CMK (cell line): ENCODE measurements at regions not wholly inside any gene's neighbourhood (a gene's known extent, or its start where the extent isn't known, plus 50 kb on each side); places are given as distances from the start of the nearest gene placed in this dataset.
"Not testable (repeated sequence)": the region's sequence is repeated elsewhere in the genome, so short reads cannot be mapped to it uniquely, and the experiment has no call there.

Experiments used
- DNase-seq: peaks from one replicate; pipeline ENCODE4 v3.0.0-alpha.2; 2010; ENCODE audit warnings: low read depth

DNA sequence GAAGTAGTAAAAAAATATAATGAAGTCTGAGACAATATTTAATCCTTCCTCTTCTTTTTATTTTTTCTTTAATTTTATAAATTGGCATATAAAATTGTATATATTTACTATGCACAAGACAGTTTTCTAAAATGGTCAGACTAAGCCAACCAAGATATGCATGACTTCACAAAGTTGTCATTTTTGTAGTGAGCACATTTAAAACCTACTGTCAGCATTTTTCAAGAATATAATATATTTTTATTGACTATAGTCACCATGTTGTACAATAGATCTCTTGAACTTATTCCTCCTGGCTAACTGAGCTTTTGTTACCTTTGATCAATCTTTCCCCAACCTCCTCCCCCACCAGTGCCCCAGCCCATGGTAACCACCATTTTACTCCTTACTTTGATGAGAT, 129.2 kb downstream of the ATP6V1G3 start:
- no peak for DNase-seq

DNA sequence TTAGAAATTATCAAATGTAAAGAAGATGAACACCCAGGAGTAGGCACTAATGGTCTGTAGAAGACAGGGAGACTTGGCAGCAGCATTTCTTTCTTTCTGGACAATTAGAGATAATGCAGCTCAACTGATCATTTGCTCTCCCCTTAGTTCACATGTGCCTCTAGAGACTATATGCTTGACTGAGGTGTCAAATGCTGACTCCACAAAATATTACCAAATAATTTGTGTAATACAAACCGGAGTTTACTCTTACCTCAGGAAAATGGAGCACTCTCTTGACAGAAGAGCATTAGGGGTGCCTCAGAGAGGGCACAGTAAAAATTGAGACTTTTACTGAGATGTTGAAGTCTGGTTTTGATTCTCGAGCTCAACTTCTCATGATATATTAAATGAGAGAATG, 131.8 kb downstream of the ATP6V1G3 start:
- DNase-seq, result no peak

DNA sequence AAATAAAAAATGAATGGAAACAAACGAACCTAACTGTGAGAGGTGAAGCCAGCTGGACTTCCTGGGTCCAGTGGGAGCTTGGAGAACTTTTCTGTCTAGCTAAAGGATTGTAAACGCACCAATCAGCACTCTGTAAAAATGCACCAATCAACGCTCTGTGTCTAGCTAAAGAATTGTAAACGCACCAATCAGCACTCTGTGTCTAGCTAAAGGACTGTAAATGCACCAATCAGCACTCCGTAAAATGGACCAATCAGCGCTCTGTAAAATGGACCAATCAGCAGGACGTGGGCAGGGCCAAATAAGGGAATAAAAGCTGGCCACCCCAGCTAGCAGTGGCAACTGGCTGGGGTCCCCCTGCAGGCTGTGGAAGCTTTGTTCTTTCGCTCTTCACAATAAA, 135.8 kb downstream of the ATP6V1G3 start:
- DNase-seq, result not testable (repeated sequence)

DNA sequence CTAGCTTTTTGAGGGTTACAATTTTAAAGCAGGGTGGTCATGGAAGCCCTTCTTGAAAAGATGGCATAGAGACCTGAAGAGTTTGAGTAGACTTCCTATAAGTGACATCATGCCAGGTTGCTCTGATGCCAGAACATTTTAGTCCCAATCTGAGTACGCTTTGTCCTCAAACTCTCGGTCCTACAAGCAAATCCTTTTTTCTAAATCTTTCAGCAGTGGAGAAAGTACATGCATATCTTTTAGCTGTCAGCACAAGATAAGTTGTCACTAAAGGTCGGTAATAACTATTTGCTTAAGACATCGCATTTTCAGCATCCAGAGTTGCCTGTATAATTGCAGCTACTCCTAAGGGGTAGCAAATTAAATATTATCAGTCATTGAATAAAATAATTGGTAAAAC, 140.4 kb downstream of the ATP6V1G3 start:
- no peak for DNase-seq

DNA sequence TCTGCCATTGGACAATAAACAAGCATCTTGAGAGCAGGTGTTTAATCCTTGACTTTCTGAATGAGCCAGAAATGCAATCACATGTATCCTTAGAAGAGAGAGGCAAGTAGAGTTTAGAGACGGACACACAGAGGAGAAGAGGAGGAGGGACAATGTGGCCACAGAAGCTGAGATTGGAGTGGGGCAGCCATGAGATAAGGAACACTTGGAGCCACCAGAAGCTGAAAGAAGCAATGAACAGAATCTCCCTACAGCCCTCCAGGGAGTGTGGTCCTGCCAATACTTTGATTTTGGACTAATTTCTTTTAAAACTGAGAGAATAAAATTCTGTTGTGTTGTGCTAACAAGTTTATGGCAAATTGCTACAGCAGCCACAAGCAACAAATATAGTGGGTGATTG, 141.0 kb downstream of the ATP6V1G3 start:
- DNase-seq, result no peak

DNA sequence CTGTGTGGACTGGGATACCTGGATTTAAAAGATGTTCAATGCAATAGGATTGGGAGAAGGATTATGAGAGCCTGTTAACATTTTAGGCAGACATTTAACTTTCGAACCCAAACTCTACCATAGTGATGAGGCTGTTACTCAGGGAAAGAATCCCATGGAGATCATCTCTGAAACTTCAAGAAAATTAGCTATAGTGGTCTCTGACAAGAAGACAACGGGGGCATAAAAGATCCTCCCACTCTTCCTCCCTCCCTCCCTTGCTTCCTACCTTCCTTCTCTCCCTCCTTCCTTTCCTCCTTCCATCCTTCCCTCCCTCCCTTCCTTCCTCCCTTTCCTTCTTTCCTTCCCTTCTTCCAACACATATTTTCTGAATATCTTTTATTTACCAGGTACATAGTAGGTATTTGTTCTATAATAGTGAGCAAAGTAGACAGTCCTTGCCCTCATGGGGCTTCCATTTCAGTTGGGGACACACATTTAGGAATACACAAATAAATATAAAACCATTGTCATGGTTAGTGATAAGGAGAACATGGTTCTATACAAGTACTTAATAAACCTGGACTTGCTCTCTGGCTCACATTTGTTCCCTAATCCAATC, 143.2 kb downstream of the ATP6V1G3 start:
- no peak for DNase-seq

DNA sequence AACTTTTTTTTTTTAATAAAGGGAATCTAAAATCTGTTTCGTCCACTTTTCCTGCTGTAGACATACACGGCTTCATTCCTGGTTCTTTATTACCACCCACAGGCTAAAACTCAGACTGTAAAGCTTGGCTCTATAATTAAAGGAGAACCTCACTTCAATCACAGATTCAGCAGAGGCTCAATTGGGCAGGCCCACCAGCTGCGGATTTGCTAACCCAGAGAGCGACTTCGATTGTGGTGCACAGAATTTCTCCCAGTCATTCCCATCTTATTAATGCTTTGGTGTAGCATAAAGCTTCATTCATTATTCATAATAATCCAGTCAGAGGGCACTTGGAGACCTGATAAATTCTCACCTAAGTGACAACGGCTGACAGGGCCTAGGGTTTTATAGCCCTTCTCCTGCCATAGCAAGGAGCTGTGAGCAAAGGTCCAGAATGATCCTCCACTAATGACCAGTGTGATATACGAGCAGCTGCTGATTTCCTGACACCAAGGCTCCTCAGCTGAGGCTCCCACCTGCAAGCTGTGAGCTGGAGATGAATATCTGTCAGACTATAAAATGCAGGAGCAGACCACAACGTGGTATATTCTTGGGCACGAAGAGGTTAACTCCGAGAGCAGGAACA, 149.0 kb downstream of the ATP6V1G3 start:
- DNase-seq, result no peak

DNA sequence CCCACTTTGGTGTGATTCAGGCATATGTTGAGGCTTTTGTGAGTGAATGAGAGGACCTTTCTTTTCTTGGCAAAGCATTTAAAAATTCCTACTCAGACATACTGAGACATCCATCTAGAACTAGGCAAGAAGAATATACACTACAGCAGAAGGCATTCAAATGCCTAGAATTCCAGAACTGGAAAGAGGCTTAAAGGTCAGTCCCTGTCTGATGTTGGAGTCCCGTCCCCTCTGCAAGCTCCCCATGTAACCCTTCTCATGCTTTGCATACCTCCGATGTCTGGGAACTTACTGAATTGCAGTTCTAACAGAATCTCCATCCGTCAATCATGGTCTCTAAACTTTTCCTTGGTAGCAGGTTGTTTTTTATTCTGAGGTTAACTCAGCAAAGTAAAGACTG, 152.9 kb downstream of the ATP6V1G3 start:
- no peak for DNase-seq

DNA sequence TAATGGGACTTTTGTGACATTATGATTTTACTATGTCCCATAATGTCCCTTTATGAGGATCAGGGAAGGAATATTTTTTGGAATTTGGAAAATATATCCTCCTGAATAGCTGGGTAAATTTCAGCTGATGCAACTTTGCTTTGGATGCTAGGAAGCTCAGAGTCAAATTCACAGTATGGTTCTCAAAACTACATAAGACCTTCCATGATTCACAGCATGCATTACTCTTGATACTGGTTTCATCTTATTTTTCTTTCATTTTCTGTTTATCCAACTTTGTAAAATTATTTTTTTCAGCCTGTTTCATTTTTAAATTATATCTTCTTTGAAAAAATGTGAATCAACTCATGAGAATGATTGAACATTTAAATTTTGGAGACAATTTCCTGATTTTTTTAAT, 160.2 kb downstream of the ATP6V1G3 start:
- DNase-seq, result no peak

DNA sequence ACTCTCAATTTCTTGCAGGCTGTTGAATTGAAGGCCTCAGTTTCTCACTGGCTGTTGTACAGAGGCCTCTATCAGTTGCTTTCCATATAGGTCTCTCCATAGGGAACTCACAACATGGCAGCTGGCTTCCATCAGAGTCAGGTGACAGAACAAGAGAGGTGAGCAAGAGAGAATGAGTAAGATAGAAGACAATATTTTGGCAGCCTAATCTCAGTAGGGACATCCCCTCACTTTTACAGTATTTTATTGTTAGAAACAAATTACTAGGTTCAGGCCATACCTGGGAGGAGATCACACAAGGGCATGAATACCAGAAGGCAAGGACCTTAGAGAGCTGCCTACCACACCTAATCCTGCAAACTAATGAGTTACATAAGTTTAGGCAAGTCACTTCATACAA, 162.8 kb downstream of the ATP6V1G3 start:
- DNase-seq, result no peak

- no peak for DNase-seq
Observed at GRCh38 chr1:198374288-198374687, 166.2 kb downstream of the ATP6V1G3 start.

- DNase-seq, result no peak
Observed at GRCh38 chr1:198373376-198373775, 167.1 kb downstream of the ATP6V1G3 start.
